Upper lobe of left lung (tissue), 6 donors: ENCODE measurements at regions not wholly inside any gene's neighbourhood (a gene's known extent, or its start where the extent isn't known, plus 50 kb on each side); places are given as distances from the start of the nearest gene placed in this dataset.

ENCODE experiments used
- ATAC-seq, 2 donors: fragments of 200-7000 bp; cut with Tn5 transposase; one replicate each; pipeline ENCODE4 v1.9.1; 2022; ENCODE audit warnings: mild to moderate bottlenecking in 2 of 2, moderate library complexity in 2 of 2; ENCODE audit not compliant: low FRiP score in 2 of 2
- DNase-seq, 2 donors: peaks; one replicate each; pipeline ENCODE4 v3.0.0-alpha.2; 2019 to 2020
- H3K27ac ChIP-seq, 4 donors: fragments of 200-600 bp; sonication (generic); one replicate each; pipeline ENCODE4 v1.5.1; 2016 to 2019
- H3K27me3 ChIP-seq, 4 donors: fragments of 200-600 bp; sonication (generic); one replicate each; pipeline ENCODE4 v1.5.1; 2017 to 2019
- H3K36me3 ChIP-seq, 4 donors: fragments of 200-600 bp; sonication (generic); one replicate each; pipeline ENCODE4 v1.5.1; 2016 to 2019
- H3K4me1 ChIP-seq, 4 donors: fragments of 200-600 bp; sonication (generic); one replicate each; pipeline ENCODE4 v1.5.1; 2018 to 2019
- H3K4me3 ChIP-seq, 4 donors: fragments of 200-600 bp; sonication (generic); one replicate each; pipeline ENCODE4 v1.5.1; 2017 to 2019; ENCODE audit warnings: mild to moderate bottlenecking in 2 of 4, moderate library complexity in 1 of 4
- H3K9me3 ChIP-seq, 4 donors: fragments of 200-600 bp; sonication (generic); one replicate each; pipeline ENCODE4 v1.5.1; 2018 to 2019
- EP300 ChIP-seq, 4 donors: sonication (generic); formaldehyde crosslinking; IDR thresholded peaks; one replicate each; pipeline ENCODE4 v1.5.1; 2017; ENCODE audit warnings: antibody characterized with exemption in 4 of 4, control low read depth in 2 of 4
- POLR2A ChIP-seq, 4 donors: fragments of 450-650 bp; IDR thresholded peaks; one replicate each; pipeline ENCODE4 v1.5.1; 2016 to 2017; ENCODE audit warnings: antibody characterized with exemption in 4 of 4, mild to moderate bottlenecking in 2 of 4
- POLR2AphosphoS5 ChIP-seq, 2 donors: sonication (generic); formaldehyde crosslinking; IDR thresholded peaks; one replicate each; pipeline ENCODE4 v1.5.1; 2017; ENCODE audit warnings: antibody characterized with exemption in 2 of 2
- WGBS, 2 donors: methylation state at CpG; one replicate each; pipeline ENCODE4 v1.1.5; 2017 to 2018; 5-methylcytosine and 5-hydroxymethylcytosine counted together
- TF ChIP-seq, protein P1 (sequence below), 6 experiments: fragments of 450-650 bp in 4 of 6; fragments of 200-600 bp in 2 of 6; sonication (generic) in 2 of 6; IDR thresholded peaks; one replicate each; pipeline ENCODE4 v1.5.1; 2016 to 2019; ENCODE audit warnings: antibody characterized with exemption in 6 of 6
- donor health status: DM: no; HTN: no; CAD: no; lungs with moderate emphysema.
- donor health status: DM: no; HTN: yes; CAD: no; lungs with severe emphysema.

GRCh38 chr15:94937242-94937641 is 705.9 kb downstream of the MCTP2 start:
- Histone ChIP-seq H3K9me3 (peaks cover 0 to 10% (median 0%) of the 10 kb centered on the region in 4 donors), H3K36me3 (no peaks in the 10 kb centered on the region), H3K27me3 (no peaks in the 10 kb centered on the region), H3K4me3 (no peak overlapping the region), H3K4me1 (no peaks in the 10 kb centered on the region), H3K27ac (no peak overlapping the region)
- DNase-seq (no peak), ATAC-seq (no peak)
- TF ChIP-seq, protein P1, sequence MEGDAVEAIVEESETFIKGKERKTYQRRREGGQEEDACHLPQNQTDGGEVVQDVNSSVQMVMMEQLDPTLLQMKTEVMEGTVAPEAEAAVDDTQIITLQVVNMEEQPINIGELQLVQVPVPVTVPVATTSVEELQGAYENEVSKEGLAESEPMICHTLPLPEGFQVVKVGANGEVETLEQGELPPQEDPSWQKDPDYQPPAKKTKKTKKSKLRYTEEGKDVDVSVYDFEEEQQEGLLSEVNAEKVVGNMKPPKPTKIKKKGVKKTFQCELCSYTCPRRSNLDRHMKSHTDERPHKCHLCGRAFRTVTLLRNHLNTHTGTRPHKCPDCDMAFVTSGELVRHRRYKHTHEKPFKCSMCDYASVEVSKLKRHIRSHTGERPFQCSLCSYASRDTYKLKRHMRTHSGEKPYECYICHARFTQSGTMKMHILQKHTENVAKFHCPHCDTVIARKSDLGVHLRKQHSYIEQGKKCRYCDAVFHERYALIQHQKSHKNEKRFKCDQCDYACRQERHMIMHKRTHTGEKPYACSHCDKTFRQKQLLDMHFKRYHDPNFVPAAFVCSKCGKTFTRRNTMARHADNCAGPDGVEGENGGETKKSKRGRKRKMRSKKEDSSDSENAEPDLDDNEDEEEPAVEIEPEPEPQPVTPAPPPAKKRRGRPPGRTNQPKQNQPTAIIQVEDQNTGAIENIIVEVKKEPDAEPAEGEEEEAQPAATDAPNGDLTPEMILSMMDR (IDR thresholded peaks at IDR 0.05) = no peak
- no peak for TF ChIP-seq EP300 (IDR thresholded peaks at IDR 0.05)
- no peak for TF ChIP-seq POLR2A (IDR thresholded peaks at IDR 0.05)
- TF ChIP-seq POLR2AphosphoS5 (IDR thresholded peaks at IDR 0.05) = no peak
- 78 to 87% methylated on average over 2 of the region's 2 CpGs for WGBS, 2 donors

DNA sequence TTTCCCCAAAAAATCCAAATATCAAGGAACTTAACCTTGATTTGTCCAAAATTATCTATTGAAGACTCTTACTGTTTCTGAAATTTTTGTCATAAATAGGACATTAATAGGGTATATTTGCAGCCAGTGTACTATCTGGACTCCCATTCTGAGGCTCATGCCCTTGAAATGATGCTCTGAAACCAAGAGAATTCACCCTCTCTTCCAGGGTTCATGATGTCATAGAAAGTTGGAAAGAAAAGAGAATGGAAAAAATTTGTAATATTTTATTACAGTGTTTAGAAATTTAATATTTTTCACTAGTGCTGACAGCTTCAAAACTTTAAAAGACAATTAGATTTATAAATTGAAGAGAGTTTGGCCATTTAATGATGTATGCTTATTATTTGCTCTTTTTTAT is 712.5 kb downstream of the MCTP2 start:
- no peaks in the 10 kb centered on the region for H3K27me3 ChIP-seq
- DNase-seq = no peak
- TF ChIP-seq POLR2AphosphoS5 (IDR thresholded peaks at IDR 0.05) (no peak), EP300 (IDR thresholded peaks at IDR 0.05) (no peak), POLR2A (IDR thresholded peaks at IDR 0.05) (no peak)
- TF ChIP-seq, protein P1 (IDR thresholded peaks at IDR 0.05) = no peak
- H3K9me3 ChIP-seq = no peaks in the 10 kb centered on the region
- no peak overlapping the region for H3K4me3 ChIP-seq
- no peaks in the 10 kb centered on the region for H3K36me3 ChIP-seq
- no peak overlapping the region for H3K27ac ChIP-seq
- no peak for ATAC-seq
- H3K4me1 ChIP-seq = no peaks in the 10 kb centered on the region

DNA sequence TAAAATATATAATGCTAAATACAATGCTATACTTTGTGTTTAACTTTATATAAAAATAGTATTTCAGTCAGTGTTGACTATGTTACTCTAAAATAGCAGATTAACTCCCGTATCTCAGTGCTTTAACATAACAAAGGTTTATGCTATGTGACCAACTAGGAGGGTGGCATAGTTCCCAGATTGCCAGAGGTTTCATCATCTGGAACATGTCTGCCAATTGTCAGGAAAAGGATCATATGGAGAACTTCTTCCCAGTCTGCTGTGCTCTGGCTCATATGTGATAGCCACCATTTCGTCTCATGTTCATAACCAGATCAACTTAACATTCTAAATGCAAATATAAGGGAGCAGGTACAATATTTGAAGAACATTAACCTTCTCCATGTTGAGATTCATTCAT is 720.2 kb downstream of the MCTP2 start:
- Histone ChIP-seq H3K4me3 (no peak overlapping the region), H3K4me1 (no peaks in the 10 kb centered on the region)
- ATAC-seq = no peak

DNA sequence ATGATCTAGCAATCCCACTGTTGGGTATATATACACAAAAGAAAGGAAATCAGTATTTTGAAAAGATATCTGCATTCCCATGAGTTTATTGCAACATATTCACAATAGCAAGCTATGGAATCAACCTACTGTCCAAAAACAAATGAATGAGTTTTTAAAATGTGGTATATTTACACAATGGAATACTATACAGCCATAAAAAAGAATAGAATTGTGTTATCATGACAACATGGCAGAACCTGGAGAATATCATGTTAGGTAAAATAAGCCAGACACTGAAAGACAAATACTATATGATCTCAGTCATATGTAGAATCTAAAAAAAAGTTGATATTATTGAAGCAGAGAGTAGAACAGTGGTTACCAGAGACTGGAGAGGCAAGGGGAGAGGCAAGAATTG is 732.6 kb downstream of the MCTP2 start:
- ATAC-seq = no peak
- no peaks in the 10 kb centered on the region for H3K36me3 ChIP-seq
- H3K4me1 ChIP-seq = no peaks in the 10 kb centered on the region
- no peaks in the 10 kb centered on the region for H3K27me3 ChIP-seq
- no peak overlapping the region for H3K27ac ChIP-seq
- DNase-seq = no peak
- TF ChIP-seq POLR2A (IDR thresholded peaks at IDR 0.05) (no peak), EP300 (IDR thresholded peaks at IDR 0.05) (no peak), POLR2AphosphoS5 (IDR thresholded peaks at IDR 0.05) (no peak)
- TF ChIP-seq, protein P1 (IDR thresholded peaks at IDR 0.05) = no peak
- H3K4me3 ChIP-seq = no peak overlapping the region
- peaks cover 0 to 5% (median 2%) of the 10 kb centered on the region in 4 donors for H3K9me3 ChIP-seq

More for the DNA sequence above, 720.2 kb downstream of the MCTP2 start:
- Histone ChIP-seq H3K36me3 (no peaks in the 10 kb centered on the region), H3K9me3 (no peaks in the 10 kb centered on the region), H3K27ac (no peak overlapping the region), H3K27me3 (no peaks in the 10 kb centered on the region)
- WGBS, 2 donors = 69 to 88% methylated on average over 2 of the region's 2 CpGs
- DNase-seq = no peak
- no peak for TF ChIP-seq EP300 (IDR thresholded peaks at IDR 0.05)
- no peak for TF ChIP-seq POLR2AphosphoS5 (IDR thresholded peaks at IDR 0.05)
- no peak for TF ChIP-seq POLR2A (IDR thresholded peaks at IDR 0.05)
- TF ChIP-seq, protein P1 (IDR thresholded peaks at IDR 0.05) = no peak

DNA sequence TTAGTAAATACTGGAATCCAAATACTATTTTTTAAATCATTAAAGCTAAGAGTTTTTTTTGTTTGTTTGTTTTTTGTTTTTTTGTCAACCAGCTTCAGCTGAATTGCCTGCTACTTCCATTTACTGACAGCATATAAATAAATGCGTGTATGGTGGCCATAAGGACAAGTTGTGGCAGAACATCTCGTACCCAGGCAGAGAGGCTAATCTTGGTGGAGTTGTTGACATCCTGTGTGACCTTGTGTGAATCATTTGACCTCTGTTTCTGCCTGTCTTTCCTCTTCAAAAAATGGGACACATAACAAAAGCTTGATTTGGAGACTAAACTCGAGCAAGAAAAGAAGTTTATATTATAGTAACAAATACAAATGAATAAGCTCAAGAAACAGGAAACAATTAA is 734.2 kb downstream of the MCTP2 start:
- H3K36me3 ChIP-seq = no peaks in the 10 kb centered on the region
- peak overlapping the region in 1 of 4 donors; percentile 23 for H3K27ac ChIP-seq
- TF ChIP-seq POLR2AphosphoS5 (IDR thresholded peaks at IDR 0.05) = peak; percentile 68 to 69
- TF ChIP-seq, protein P1 (IDR thresholded peaks at IDR 0.05) = no peak
- TF ChIP-seq EP300 (IDR thresholded peaks at IDR 0.05) = peak; percentile 51 to 95 (median 81)
- TF ChIP-seq POLR2A (IDR thresholded peaks at IDR 0.05) = no peak
- no peaks in the 10 kb centered on the region for H3K27me3 ChIP-seq
- no peak for ATAC-seq
- H3K9me3 ChIP-seq = no peaks in the 10 kb centered on the region
- no peak for DNase-seq
- no peaks in the 10 kb centered on the region for H3K4me1 ChIP-seq
- 49% methylated on average over 3 of the region's 3 CpGs for WGBS, 2 donors
- H3K4me3 ChIP-seq = no peak overlapping the region
